ACC112 (cell line): ENCODE measurements at regions not wholly inside any gene's neighbourhood (a gene's known extent, or its start where the extent isn't known, plus 50 kb on each side); places are given as distances from the start of the nearest gene placed in this dataset.

ENCODE experiments used
- H2AFZ ChIP-seq: fragments of 200-600 bp; sonication (generic); one replicate; pipeline ENCODE4 v1.6.0; 2017; ENCODE audit warnings: antibody characterized with exemption, low read length; ENCODE audit not compliant: unreplicated experiment
- H3K27ac ChIP-seq: fragments of 200-600 bp; sonication (generic); 2 replicates; pipeline ENCODE4 v1.5.1; 2014; ENCODE audit warnings: low read depth, mild to moderate bottlenecking, antibody characterized with exemption, low read length, moderate library complexity
- H3K27me3 ChIP-seq: fragments of 200-600 bp; sonication (generic); 2 replicates; pipeline ENCODE4 v1.6.1; 2014; ENCODE audit warnings: mild to moderate bottlenecking, antibody characterized with exemption, low read length, moderate library complexity, mixed read lengths; ENCODE audit not compliant: insufficient read depth
- H3K36me3 ChIP-seq: fragments of 200-600 bp; sonication (generic); 2 replicates; pipeline ENCODE4 v1.6.1; 2016; ENCODE audit warnings: mild to moderate bottlenecking, antibody characterized with exemption, low read length, moderate library complexity, mixed read lengths; ENCODE audit not compliant: insufficient read depth
- H3K4me1 ChIP-seq: fragments of 200-600 bp; sonication (generic); one replicate; pipeline ENCODE4 v1.6.1; 2016; ENCODE audit warnings: low read length, mixed read lengths; ENCODE audit not compliant: insufficient read depth, unreplicated experiment, control insufficient read depth
- H3K4me3 ChIP-seq: fragments of 200-600 bp; sonication (generic); 2 replicates; pipeline ENCODE4 v1.5.1; 2014; ENCODE audit warnings: mild to moderate bottlenecking, low read depth, low read length
- H3K79me2 ChIP-seq: fragments of 200-600 bp; sonication (generic); one replicate; pipeline ENCODE4 v1.6.0; 2016; ENCODE audit warnings: low read length; ENCODE audit not compliant: control insufficient read depth, unreplicated experiment, insufficient read depth

DNA sequence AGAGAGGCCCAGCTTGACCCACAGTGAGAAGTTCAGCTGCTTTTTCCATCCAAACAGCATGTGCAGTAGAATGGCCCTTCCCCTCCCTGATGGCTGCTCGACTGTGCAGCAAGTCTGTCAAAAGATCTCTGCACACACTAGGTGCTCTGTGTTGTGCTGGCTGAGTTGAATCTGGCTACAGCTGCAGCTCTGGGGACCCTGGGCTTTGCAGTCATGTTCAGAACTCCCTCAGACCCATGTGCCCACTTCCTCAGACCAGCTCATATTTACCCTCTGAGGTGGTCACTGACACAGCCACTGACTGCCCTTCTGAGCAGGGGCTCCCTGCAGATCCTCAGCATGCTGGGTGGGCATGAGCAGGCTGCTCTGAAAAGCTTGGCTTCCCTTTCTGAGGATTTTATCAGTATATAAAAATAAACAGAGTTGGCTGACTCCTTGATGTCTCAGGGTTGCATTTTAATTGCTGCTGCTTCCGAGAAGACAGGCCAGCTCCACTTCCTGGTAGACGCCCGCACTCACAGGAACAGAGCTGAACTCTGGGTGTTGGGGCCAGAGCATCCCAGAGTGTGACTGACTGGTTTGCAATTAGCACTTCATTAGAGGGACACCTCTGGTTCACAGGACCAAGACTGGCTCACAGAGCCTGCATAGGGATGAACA is 507.9 kb downstream of the RPS24 start:
- no peak overlapping the region for H3K27ac ChIP-seq
- peaks cover 83% of the 10 kb centered on the region for H3K27me3 ChIP-seq
- no peaks in the 10 kb centered on the region for H3K4me1 ChIP-seq
- no peak overlapping the region for H2AFZ ChIP-seq
- no peaks in the 10 kb centered on the region for H3K36me3 ChIP-seq
- H3K4me3 ChIP-seq = no peak overlapping the region
- no peaks in the 10 kb centered on the region for H3K79me2 ChIP-seq

DNA sequence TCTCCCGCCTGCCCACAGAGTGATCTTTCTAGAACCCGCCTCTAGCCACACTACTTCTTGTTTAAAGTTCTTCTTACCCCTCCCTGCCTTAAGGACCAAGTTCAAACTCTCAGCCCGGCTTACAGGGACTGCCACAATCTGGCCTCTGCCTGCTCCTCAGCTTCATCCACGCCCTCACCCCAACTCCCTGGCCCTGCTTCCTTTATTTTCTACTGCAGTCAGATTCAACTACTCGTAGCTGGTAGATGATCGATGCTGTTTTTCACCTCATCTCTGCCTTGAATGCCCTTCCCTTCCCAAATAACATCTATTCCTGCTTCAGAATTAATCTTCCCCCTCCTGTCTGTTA is 508.5 kb downstream of the RPS24 start:
- no peak overlapping the region for H2AFZ ChIP-seq
- H3K27ac ChIP-seq = no peak overlapping the region
- H3K4me3 ChIP-seq = no peak overlapping the region
- H3K27me3 ChIP-seq = peaks cover 83% of the 10 kb centered on the region
- H3K36me3 ChIP-seq = no peaks in the 10 kb centered on the region
- no peaks in the 10 kb centered on the region for H3K79me2 ChIP-seq
- H3K4me1 ChIP-seq = no peaks in the 10 kb centered on the region

GRCh38 chr10:78542521-78542920 is 508.9 kb downstream of the RPS24 start:
- Histone ChIP-seq H3K36me3 (no peaks in the 10 kb centered on the region), H3K4me3 (no peak overlapping the region), H3K27ac (no peak overlapping the region), H3K4me1 (no peaks in the 10 kb centered on the region), H2AFZ (no peak overlapping the region), H3K27me3 (peaks cover 86% of the 10 kb centered on the region), H3K79me2 (no peaks in the 10 kb centered on the region)

DNA sequence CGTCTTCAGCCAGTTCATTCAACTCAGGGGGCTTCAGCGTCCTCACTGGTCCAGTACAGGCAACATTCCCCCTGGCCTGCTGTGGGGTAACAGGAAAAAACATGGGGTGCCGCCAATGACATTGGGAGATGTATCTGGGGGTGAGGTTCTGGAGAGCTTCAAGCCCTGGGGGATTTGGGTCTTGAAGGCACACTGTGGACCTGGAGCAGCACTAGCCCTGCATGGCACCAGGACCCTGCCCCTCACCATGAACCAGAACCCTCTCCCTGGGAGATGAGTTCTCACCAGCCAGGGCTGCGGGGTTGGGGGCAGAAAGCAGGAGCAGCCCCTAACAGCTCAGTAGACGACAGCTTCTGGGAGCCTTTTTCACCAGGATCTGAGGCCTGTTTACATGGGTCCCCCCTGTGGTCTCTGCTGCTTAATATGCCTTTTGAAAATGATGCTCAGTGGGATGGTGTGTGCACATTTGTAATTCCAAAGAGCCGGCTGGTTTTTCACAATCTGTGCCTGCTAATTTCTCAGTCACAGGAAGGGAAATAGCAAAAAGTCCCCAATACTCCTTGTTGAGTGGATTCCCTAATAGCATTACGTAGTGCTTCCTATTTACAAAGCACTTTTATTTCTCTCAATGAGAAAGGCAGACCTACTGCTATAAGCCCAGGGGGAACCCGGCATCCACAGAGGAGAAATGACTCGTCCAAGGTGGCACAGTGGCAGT is 509.5 kb downstream of the RPS24 start:
- H3K27me3 ChIP-seq = peaks cover 91% of the 10 kb centered on the region

DNA sequence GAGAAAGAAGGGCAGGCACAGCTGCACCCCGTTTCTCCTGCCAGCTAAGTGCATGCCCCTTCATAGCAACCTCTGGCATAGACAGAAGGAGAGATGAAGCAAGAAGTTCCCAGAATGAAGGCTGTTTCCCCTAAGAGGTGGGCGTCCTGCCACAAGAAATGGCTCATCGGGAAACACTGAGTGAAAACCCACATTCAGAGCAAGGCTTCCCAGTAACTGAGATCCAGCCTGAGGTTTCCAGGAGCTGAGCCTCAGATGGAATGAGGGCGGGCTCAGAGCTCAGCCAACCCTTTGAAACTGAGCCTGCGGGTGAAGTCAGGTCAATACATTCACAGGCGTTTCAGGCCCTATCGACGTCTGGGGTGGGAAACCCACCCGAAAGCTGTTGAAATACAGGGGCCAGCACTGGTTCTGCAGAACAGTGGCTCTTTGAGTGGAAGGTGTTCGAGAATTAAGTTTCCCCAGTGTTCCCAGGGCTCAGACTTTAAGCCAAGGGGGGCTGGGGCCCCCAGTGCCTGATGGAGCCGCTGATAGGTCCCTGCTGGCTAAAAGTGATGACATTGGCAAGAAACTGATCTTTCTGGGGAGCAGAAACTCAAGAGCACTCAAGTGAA is 510.2 kb downstream of the RPS24 start:
- no peaks in the 10 kb centered on the region for H3K79me2 ChIP-seq
- peaks cover 91% of the 10 kb centered on the region for H3K27me3 ChIP-seq
- H3K36me3 ChIP-seq = no peaks in the 10 kb centered on the region
- no peaks in the 10 kb centered on the region for H3K4me1 ChIP-seq
- no peak overlapping the region for H2AFZ ChIP-seq
- no peak overlapping the region for H3K4me3 ChIP-seq
- H3K27ac ChIP-seq = no peak overlapping the region

More for the DNA sequence above, 509.5 kb downstream of the RPS24 start:
- Histone ChIP-seq H3K36me3 (no peaks in the 10 kb centered on the region), H3K4me3 (no peak overlapping the region), H3K27ac (no peak overlapping the region), H3K4me1 (no peaks in the 10 kb centered on the region), H2AFZ (no peak overlapping the region), H3K79me2 (no peaks in the 10 kb centered on the region)

DNA sequence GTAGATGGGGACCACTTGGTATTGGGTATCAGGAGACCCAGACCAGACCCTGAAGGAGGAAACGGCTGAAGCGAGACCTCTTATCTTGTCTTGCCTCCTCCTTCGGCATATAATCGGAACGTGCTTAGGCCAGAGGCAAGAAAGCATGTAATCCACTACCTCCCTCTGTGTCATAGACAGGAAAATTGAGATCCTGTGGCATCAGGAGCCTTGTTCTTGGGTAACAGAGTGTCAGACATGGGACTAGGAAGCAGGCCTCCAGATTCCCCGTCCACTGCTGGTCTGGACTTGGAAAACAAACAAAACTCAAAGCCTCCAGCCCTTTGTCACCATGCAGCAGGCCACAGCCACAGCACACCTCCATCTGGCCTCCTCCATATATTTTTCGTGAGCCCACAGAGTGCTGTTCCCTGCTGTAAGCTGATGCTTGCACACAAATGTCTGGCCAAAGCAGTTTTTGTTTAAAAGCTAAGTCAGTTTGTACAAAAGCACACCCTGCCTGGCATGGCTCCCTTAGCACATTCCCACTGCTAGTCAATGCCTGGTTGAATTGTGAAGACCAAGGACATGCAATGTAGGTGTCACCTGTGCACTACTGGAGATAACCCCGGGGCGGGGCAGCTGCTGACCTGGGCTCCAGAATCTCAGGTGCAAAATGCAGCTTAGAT is 510.9 kb downstream of the RPS24 start:
- Histone ChIP-seq H2AFZ (no peak overlapping the region), H3K4me3 (no peak overlapping the region), H3K27ac (no peak overlapping the region), H3K36me3 (no peaks in the 10 kb centered on the region), H3K4me1 (no peaks in the 10 kb centered on the region), H3K79me2 (no peaks in the 10 kb centered on the region), H3K27me3 (peaks cover 91% of the 10 kb centered on the region)

DNA sequence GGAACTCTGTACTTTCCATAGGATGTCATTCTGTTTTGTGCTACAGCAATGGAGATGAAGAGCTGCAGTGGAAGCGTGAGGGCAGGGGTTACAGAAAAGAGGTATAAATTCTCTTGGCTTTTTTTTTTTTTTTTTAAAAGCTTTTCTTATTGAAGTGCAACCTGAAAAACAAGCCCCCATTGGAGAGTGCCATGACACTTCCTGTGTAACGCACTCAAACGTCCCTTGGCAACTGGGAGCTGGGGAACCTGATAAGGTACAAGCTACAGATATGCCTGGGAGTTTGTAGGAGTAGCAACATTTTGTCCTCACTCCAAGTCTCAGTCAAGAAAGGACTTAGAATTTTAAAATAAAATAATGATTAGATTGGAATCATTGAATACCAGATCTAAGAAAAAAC is 512.1 kb downstream of the RPS24 start:
- H2AFZ ChIP-seq = no peak overlapping the region
- H3K27ac ChIP-seq = no peak overlapping the region
- peaks cover 91% of the 10 kb centered on the region for H3K27me3 ChIP-seq
- H3K36me3 ChIP-seq = no peaks in the 10 kb centered on the region
- H3K4me1 ChIP-seq = no peaks in the 10 kb centered on the region
- no peak overlapping the region for H3K4me3 ChIP-seq
- no peaks in the 10 kb centered on the region for H3K79me2 ChIP-seq

GRCh38 chr10:78547397-78547796 is 513.7 kb downstream of the RPS24 start:
- Histone ChIP-seq H2AFZ (no peak overlapping the region), H3K4me1 (no peaks in the 10 kb centered on the region), H3K36me3 (no peaks in the 10 kb centered on the region), H3K27ac (no peak overlapping the region), H3K4me3 (no peak overlapping the region), H3K27me3 (peaks cover 91% of the 10 kb centered on the region), H3K79me2 (no peaks in the 10 kb centered on the region)

DNA sequence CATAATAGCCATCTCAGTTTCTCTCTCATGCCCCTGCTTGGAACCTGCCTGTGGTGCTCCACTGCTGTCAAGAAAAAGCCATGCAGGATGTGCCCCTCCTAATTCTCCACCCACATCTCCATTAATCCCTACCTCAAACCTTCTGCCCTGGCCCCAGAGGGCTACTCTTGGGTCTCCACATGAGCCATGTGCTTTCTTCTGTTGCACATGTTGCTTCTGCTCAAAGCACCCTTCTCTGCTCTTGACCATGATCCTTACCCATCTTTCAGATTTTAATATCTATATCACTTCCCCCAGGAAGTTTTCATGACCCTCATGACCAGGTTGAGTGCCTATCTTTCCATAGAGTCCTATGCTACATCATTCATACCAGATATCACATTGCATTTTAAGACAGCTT is 514.2 kb downstream of the RPS24 start:
- Histone ChIP-seq H3K27me3 (peaks cover 91% of the 10 kb centered on the region), H2AFZ (no peak overlapping the region), H3K79me2 (no peaks in the 10 kb centered on the region), H3K4me3 (no peak overlapping the region), H3K4me1 (no peaks in the 10 kb centered on the region), H3K36me3 (no peaks in the 10 kb centered on the region), H3K27ac (no peak overlapping the region)

- no peak overlapping the region for H3K27ac ChIP-seq
- no peak overlapping the region for H3K4me3 ChIP-seq
- H3K27me3 ChIP-seq = peaks cover 91% of the 10 kb centered on the region
- no peaks in the 10 kb centered on the region for H3K79me2 ChIP-seq
- H3K4me1 ChIP-seq = no peaks in the 10 kb centered on the region
- H3K36me3 ChIP-seq = no peaks in the 10 kb centered on the region
- no peak overlapping the region for H2AFZ ChIP-seq
These were observed 514.7 kb downstream of the RPS24 start for GRCh38 chr10:78548369-78548768.
